ENCODE measurements at regions not wholly inside any gene's neighbourhood (a gene's known extent, or its start where the extent isn't known, plus 50 kb on each side); places are given as distances from the start of the nearest gene placed in this dataset.

GRCh38 chr1:217078959-217079358 lies 355.7 kb upstream of the ESRRG start:
- Histone ChIP-seq H3K4me3 (no peak overlapping the region), H3K36me3 (no peaks in the 10 kb centered on the region), H3K27me3 (no peaks in the 10 kb centered on the region), H3K9me3 (no peaks in the 10 kb centered on the region), H3K27ac (peak overlapping the region in 1 of 4 donors; percentile 28), H3K4me1 (no peaks in the 10 kb centered on the region)
- DNase-seq = no peak
- no peak for TF ChIP-seq POLR2A (IDR thresholded peaks at IDR 0.05)
- no peak for TF ChIP-seq CTCF (IDR thresholded peaks at IDR 0.05)

GRCh38 chr1:217078078-217078690 lies 355.0 kb upstream of the ESRRG start:
- no peak for DNase-seq
- H3K36me3 ChIP-seq = no peaks in the 10 kb centered on the region
- peak overlapping the region in 2 of 4 donors; percentile 17 to 25 for H3K4me3 ChIP-seq
- TF ChIP-seq POLR2A (IDR thresholded peaks at IDR 0.05) (no peak), CTCF (IDR thresholded peaks at IDR 0.05) (no peak)
- H3K4me1 ChIP-seq = no peaks in the 10 kb centered on the region
- H3K27me3 ChIP-seq = no peaks in the 10 kb centered on the region
- no peak overlapping the region for H3K27ac ChIP-seq
- no peaks in the 10 kb centered on the region for H3K9me3 ChIP-seq

GRCh38 chr1:217077426-217077825 lies 354.2 kb upstream of the ESRRG start:
- TF ChIP-seq CTCF (IDR thresholded peaks at IDR 0.05) = no peak
- no peak for TF ChIP-seq POLR2A (IDR thresholded peaks at IDR 0.05)
- Histone ChIP-seq H3K4me3 (peak overlapping the region in 1 of 4 donors; percentile 25), H3K36me3 (no peaks in the 10 kb centered on the region), H3K27ac (peak overlapping the region in 1 of 4 donors; percentile 53), H3K9me3 (no peaks in the 10 kb centered on the region), H3K4me1 (no peaks in the 10 kb centered on the region), H3K27me3 (no peaks in the 10 kb centered on the region)
- DNase-seq = no peak

GRCh38 chr1:217076902-217077301 lies 353.7 kb upstream of the ESRRG start:
- Histone ChIP-seq H3K27ac (peak overlapping the region in 1 of 4 donors; percentile 38), H3K9me3 (no peaks in the 10 kb centered on the region), H3K4me3 (no peak overlapping the region), H3K27me3 (no peaks in the 10 kb centered on the region), H3K4me1 (no peaks in the 10 kb centered on the region), H3K36me3 (no peaks in the 10 kb centered on the region)
- no peak for DNase-seq
- no peak for TF ChIP-seq POLR2A (IDR thresholded peaks at IDR 0.05)

GRCh38 chr1:217072926-217073325 lies 349.7 kb upstream of the ESRRG start:
- TF ChIP-seq POLR2A (IDR thresholded peaks at IDR 0.05) (no peak), CTCF (IDR thresholded peaks at IDR 0.05) (no peak)
- Histone ChIP-seq H3K27me3 (no peaks in the 10 kb centered on the region), H3K4me3 (no peak overlapping the region), H3K4me1 (no peaks in the 10 kb centered on the region), H3K36me3 (no peaks in the 10 kb centered on the region), H3K27ac (no peak overlapping the region), H3K9me3 (no peaks in the 10 kb centered on the region)
- no peak for DNase-seq

GRCh38 chr1:217067642-217068041 lies 344.4 kb upstream of the ESRRG start:
- H3K9me3 ChIP-seq = no peaks in the 10 kb centered on the region
- H3K4me1 ChIP-seq = no peaks in the 10 kb centered on the region
- DNase-seq = no peak
- H3K27ac ChIP-seq = no peak overlapping the region
- no peaks in the 10 kb centered on the region for H3K27me3 ChIP-seq
- H3K4me3 ChIP-seq = no peak overlapping the region
- H3K36me3 ChIP-seq = no peaks in the 10 kb centered on the region
- TF ChIP-seq POLR2A (IDR thresholded peaks at IDR 0.05) (no peak), CTCF (IDR thresholded peaks at IDR 0.05) (no peak)
